Uterus (tissue), 2 donors: ENCODE measurements at regions not wholly inside any gene's neighbourhood (a gene's known extent, or its start where the extent isn't known, plus 50 kb on each side); places are given as distances from the start of the nearest gene placed in this dataset.

Experiments used
- CTCF ChIP-seq, 4 experiments: fragments of 200-600 bp in 2 of 4; fragments of 450-650 bp in 2 of 4; sonication (generic) in 2 of 4; IDR thresholded peaks; one replicate each; pipeline ENCODE4 v1.5.1; 2016 to 2019; ENCODE audit warnings: antibody characterized with exemption in 4 of 4, mild to moderate bottlenecking in 2 of 4, moderate library complexity in 1 of 4
- POLR2A ChIP-seq, 2 donors: fragments of 450-650 bp; IDR thresholded peaks; one replicate each; pipeline ENCODE4 v1.6.1; 2016; ENCODE audit warnings: antibody characterized with exemption in 2 of 2, mild to moderate bottlenecking in 1 of 2, moderate library complexity in 1 of 2

GRCh38 chr18:78528411-78529258 lies 451.0 kb upstream of the SALL3 start:
- TF ChIP-seq CTCF (IDR thresholded peaks at IDR 0.05) = no peak
- no peak for TF ChIP-seq POLR2A (IDR thresholded peaks at IDR 0.05)
